Kasumi-1 (cell line): ENCODE measurements at regions not wholly inside any gene's neighbourhood (a gene's known extent, or its start where the extent isn't known, plus 50 kb on each side); places are given as distances from the start of the nearest gene placed in this dataset.

Source experiments
- DNase-seq, 2 experiments: peaks; one replicate each; lab custom pipeline; 2025; lab: John Stamatoyannopoulos, UW

- DNase-seq, result no peak
Measured at GRCh38 chr1:4428711-4429110, 225.7 kb upstream of the AJAP1 start.

GRCh38 chr1:4430406-4431365 is 223.7 kb upstream of the AJAP1 start:
- no peak for DNase-seq

GRCh38 chr1:4431491-4431890 is 222.9 kb upstream of the AJAP1 start:
- no peak for DNase-seq

- no peak for DNase-seq
Measured at GRCh38 chr1:4433075-4433474, 221.3 kb upstream of the AJAP1 start.

GRCh38 chr1:4444086-4444485 is 210.3 kb upstream of the AJAP1 start:
- no peak for DNase-seq

- DNase-seq, result no peak
Measured at GRCh38 chr1:4447778-4448420, 206.5 kb upstream of the AJAP1 start.

GRCh38 chr1:4449972-4450371 is 204.4 kb upstream of the AJAP1 start:
- DNase-seq, result no peak

- DNase-seq, result no peak
Measured at GRCh38 chr1:4452701-4453100, 201.7 kb upstream of the AJAP1 start.

GRCh38 chr1:4460052-4460451 is 194.4 kb upstream of the AJAP1 start:
- DNase-seq, result no peak

GRCh38 chr1:4460651-4461050 is 193.8 kb upstream of the AJAP1 start:
- no peak for DNase-seq

GRCh38 chr1:4461726-4462290 is 192.6 kb upstream of the AJAP1 start:
- DNase-seq, result no peak

- no peak for DNase-seq
Measured at GRCh38 chr1:4462831-4463484, 191.5 kb upstream of the AJAP1 start.

- no peak for DNase-seq
Measured at GRCh38 chr1:4463631-4464030, 190.8 kb upstream of the AJAP1 start.

GRCh38 chr1:4464478-4464877 is 189.9 kb upstream of the AJAP1 start:
- DNase-seq, result no peak

GRCh38 chr1:4467241-4467640 is 187.2 kb upstream of the AJAP1 start:
- DNase-seq, result no peak

GRCh38 chr1:4468386-4468785 is 186.0 kb upstream of the AJAP1 start:
- no peak for DNase-seq

- DNase-seq, result no peak
Measured at GRCh38 chr1:4468804-4469514, 185.4 kb upstream of the AJAP1 start.

- DNase-seq, result no peak
Measured at GRCh38 chr1:4476394-4476793, 178.0 kb upstream of the AJAP1 start.

GRCh38 chr1:4481451-4481850 is 173.0 kb upstream of the AJAP1 start:
- DNase-seq, result no peak

- no peak for DNase-seq
Measured at GRCh38 chr1:4482526-4482925, 171.9 kb upstream of the AJAP1 start.

- no peak for DNase-seq
Measured at GRCh38 chr1:4483021-4483625, 171.3 kb upstream of the AJAP1 start.
